ENCODE measurements at regions not wholly inside any gene's neighbourhood (a gene's known extent, or its start where the extent isn't known, plus 50 kb on each side); places are given as distances from the start of the nearest gene placed in this dataset.

DNA sequence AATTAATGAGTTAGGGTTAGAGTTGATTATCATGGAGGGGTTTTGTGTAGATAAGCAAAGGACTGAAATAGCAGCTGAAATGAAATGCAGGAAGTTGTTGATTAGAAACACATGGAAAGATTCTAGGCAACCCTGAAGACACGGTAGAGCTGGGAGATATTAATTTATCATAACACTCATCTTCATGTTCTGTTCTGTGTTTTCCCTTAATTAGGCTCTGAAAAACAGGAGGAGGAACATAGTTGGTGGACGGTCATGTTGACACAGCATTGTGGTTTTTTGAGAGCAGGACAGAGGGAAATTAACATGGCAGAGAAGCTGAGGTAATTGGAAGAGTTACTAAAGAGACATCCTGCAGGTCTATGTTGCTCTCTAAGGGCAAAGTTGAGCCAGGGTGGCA lies 138.8 kb upstream of the UBASH3B start:
- Histone ChIP-seq H2BK120ac (ENCODE audit: low read depth, low read length) (no peak overlapping the region), H3K4me1 (ENCODE audit: control insufficient read depth, insufficient read depth, low read length) (peaks cover 3% of the 10 kb centered on the region; the same call in 1 of the 2 replicates), H2BK5ac (ENCODE audit: low read depth, low read length, poor library complexity, severe bottlenecking) (no peak overlapping the region), H2AK5ac (ENCODE audit: low read depth, low read length) (no peak overlapping the region), H4K5ac (ENCODE audit: low read depth, low read length) (no peak overlapping the region), H3K9ac (ENCODE audit: low read depth, low read length) (no peak overlapping the region), H3K4ac (ENCODE audit: low read depth, low read length) (no peak overlapping the region), H3K9me3 (ENCODE audit: control insufficient read depth, insufficient read depth, low read length) (no peaks in the 10 kb centered on the region), H3K56ac (ENCODE audit: extremely low read depth, insufficient read depth, low read length) (no peak overlapping the region), H4K20me1 (ENCODE audit: insufficient read depth, low read length) (no peaks in the 10 kb centered on the region), H3K4me3 (ENCODE audit: insufficient read depth, low read depth, low read length) (no peak overlapping the region), H3K27me3 (ENCODE audit: control insufficient read depth, insufficient read depth, low read length) (peaks cover 22% of the 10 kb centered on the region), H2BK15ac (ENCODE audit: low read depth, low read length) (no peak overlapping the region), H2AK9ac (replicated peaks; ENCODE audit: low read depth, low read length, poor library complexity) (no peak overlapping the region), H3K9me1 (ENCODE audit: insufficient read depth, low read length) (no peaks in the 10 kb centered on the region), H4K8ac (ENCODE audit: low read depth in 2 of 2, low read length in 2 of 2) (no peak overlapping the region), H3K4me2 (ENCODE audit: low read depth, low read length) (no peak overlapping the region), H3K14ac (replicated peaks; ENCODE audit: low read depth, low read length) (no peak overlapping the region), H3K36me3 (ENCODE audit: control insufficient read depth, insufficient read depth, low read length) (no peaks in the 10 kb centered on the region), H3K23ac (ENCODE audit: low read depth, low read length) (no peak overlapping the region), H2AFZ (replicated peaks; ENCODE audit: low read length, poor library complexity) (no peak overlapping the region), H3K27ac (ENCODE audit: insufficient read depth, low read length) (peak overlapping the region; percentile 4; the same call in 1 of the 2 replicates), H3K79me1 (ENCODE audit: low read depth in 1 of 2, low read length in 2 of 2) (no peaks in the 10 kb centered on the region), H4K91ac (ENCODE audit: insufficient read depth, low read depth, low read length) (no peak overlapping the region), H2BK20ac (ENCODE audit: low read depth, low read length) (no peak overlapping the region), H3K18ac (ENCODE audit: low read depth, low read length) (no peak overlapping the region; the same call in 1 of the 2 replicates)
- intact Hi-C loops (cut with micrococcal nuclease) = no loop called here
- dilution Hi-C loops (cut with HindIII; ENCODE audit: low sequenced_read_pairs, unreplicated experiment) = no loop called here
- no peak for ATAC-seq (ENCODE audit: low read depth)
- 20% methylated on average over 1 of the region's 2 CpGs; no CpG with 5 or more reads in 1 of the 2 experiments for WGBS, 2 experiments (ENCODE audit: extremely low coverage in 2 of 2, insufficient read length in 1 of 2)
- POLR2A ChIA-PET (ENCODE audit: unreplicated experiment) = no interaction called here
- CTCF ChIA-PET = no interaction called here
- TF ChIP-seq MAZ (IDR thresholded peaks at IDR 0.05; ENCODE audit: borderline replicate concordance, low read depth, low read length) = no peak
- no peak for TF ChIP-seq MAFK (IDR thresholded peaks at IDR 0.05; ENCODE audit: low read depth, low read length)
- no peak for TF ChIP-seq RCOR1 (IDR thresholded peaks at IDR 0.05; ENCODE audit: insufficient replicate concordance, low read length)
- TF ChIP-seq POLR2A (IDR thresholded peaks at IDR 0.05; ENCODE audit: low read depth, low read length) = no peak
- no peak for TF ChIP-seq MXI1 (IDR thresholded peaks at IDR 0.05; ENCODE audit: borderline replicate concordance, low read depth, low read length)
- no peak for TF ChIP-seq RFX5 (IDR thresholded peaks at IDR 0.05; ENCODE audit: low read depth, low read length)
- no peak for TF ChIP-seq RAD21 (IDR thresholded peaks at IDR 0.05; ENCODE audit: low read length)
- no peak for TF ChIP-seq NFE2L2 (IDR thresholded peaks at IDR 0.05; ENCODE audit: low read depth, low read length)
- no peak for TF ChIP-seq USF2 (IDR thresholded peaks at IDR 0.05; ENCODE audit: low read depth, low read length)
- no peak for TF ChIP-seq ELK1 (IDR thresholded peaks at IDR 0.05; ENCODE audit: borderline replicate concordance, low read depth, low read length)
- in situ Hi-C loops (cut with MboI; ENCODE audit: low sequenced_read_pairs) = loop anchor here (25.0 kb wide), 1 partner anchor 1204 kb away; no protein-coding TSS in a partner anchor
- BruUV-seq (replicated peaks) = no TSS peak
- no peak for DNase-seq
